ENCODE measurements at regions not wholly inside any gene's neighbourhood (a gene's known extent, or its start where the extent isn't known, plus 50 kb on each side); places are given as distances from the start of the nearest gene placed in this dataset.

GRCh38 chr2:57567245-57567644 is 479.4 kb upstream of the VRK2 start:
- no peak for DNase-seq (ENCODE audit: low spot score)

DNA sequence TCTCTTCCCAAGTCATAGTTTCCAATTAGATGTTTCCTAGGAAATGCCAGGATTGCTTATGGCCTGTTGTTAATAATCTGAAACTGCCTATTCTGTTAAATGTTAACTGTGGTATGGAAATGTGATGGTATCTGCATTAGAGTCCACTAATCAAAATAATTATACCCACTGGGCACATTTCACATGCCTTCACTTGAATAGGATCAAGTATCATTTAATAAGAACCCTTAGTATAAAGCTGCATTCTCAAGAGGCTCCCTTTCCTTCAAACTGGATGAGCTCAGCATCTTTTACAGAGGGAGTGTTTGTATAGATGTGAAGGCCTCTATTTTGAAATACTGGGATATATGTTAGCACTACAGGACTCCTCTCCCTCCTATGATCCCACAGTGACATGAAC is 477.2 kb upstream of the VRK2 start:
- no peak for DNase-seq (ENCODE audit: low spot score)

DNA sequence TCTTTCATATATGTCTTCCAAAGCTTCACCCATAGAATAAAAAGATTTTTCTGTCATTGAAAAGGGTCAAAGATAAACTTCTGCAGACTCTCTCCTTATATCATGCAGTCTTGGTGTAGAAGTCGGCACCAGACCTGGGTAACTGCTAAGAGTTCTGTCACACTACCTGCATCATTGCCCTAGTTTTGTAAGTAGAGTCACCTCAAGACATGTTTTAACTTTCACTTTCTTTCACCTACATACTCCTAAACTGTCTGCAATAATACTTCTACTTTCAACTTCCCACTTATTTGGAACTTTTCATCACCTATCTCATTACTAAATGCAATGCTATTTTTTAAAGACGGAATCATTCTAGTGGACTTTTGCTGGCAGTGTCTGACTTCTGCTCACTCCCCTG is 475.6 kb upstream of the VRK2 start:
- DNase-seq (ENCODE audit: low spot score): no peak

- no peak for DNase-seq (ENCODE audit: low spot score)
Measured at GRCh38 chr2:57575700-57576268, 470.8 kb upstream of the VRK2 start.

- no peak for DNase-seq (ENCODE audit: low spot score)
Measured at GRCh38 chr2:57576983-57577382, 469.6 kb upstream of the VRK2 start.

DNA sequence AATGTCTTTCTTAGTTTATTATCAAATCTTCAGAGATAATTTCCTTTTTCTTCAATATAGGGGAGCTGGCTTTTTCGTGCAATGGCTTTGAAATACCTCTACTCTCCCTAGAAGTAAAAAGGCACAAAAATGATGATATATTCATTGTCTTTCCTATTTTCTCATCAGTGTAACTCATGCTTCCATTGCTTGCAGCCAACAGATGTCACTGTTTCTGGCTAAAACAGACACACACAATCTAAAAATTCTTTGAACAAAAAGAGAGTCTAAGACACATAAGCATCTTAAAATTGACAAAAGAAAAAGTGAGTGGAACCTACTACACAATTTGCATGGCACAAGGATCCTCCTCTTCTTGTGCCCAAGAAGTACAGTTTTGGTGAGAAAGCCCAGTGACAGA is 448.7 kb upstream of the VRK2 start:
- no peak for DNase-seq (ENCODE audit: low spot score)

DNA sequence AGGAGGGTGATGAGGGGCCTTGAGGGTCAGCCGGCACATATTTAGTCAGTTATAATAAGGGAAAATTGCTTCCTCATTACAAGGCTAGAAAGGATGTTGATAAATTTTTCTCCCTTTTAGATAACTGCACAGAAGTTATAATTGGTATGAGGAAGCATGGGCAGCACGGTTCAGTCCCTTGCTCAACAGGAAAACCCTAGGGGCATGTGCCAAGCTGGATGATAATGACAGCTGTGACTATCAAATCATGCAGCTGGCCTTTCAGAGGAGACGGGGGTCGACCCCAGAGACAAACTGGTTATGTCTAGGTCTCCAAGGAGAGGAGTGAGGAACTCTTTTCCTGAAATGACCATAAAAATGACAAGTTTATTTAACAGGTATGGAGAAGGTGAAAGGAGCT is 448.1 kb upstream of the VRK2 start:
- DNase-seq (ENCODE audit: low spot score): no peak

GRCh38 chr2:57602733-57603132 is 443.9 kb upstream of the VRK2 start:
- no peak for DNase-seq (ENCODE audit: low spot score)

DNA sequence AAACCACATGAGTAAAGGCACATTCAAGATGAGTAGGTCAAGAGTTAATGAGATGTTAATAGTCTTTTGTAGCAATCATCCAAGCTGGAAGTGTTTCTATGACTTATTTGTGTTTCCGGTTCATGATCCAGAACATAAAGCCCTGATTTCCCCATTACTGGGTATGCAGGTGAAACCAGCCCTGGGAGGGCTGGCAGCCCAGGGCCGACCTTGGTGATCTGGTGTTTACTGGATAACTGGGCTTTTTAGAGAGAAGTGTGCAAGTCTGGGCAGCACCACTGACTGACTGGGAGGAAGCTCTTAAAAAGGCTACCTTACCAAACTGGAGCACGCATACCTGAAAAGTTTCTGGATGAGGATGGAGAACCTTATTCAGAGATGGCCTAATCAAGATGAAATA is 431.6 kb upstream of the VRK2 start:
- no peak for DNase-seq (ENCODE audit: low spot score)

DNA sequence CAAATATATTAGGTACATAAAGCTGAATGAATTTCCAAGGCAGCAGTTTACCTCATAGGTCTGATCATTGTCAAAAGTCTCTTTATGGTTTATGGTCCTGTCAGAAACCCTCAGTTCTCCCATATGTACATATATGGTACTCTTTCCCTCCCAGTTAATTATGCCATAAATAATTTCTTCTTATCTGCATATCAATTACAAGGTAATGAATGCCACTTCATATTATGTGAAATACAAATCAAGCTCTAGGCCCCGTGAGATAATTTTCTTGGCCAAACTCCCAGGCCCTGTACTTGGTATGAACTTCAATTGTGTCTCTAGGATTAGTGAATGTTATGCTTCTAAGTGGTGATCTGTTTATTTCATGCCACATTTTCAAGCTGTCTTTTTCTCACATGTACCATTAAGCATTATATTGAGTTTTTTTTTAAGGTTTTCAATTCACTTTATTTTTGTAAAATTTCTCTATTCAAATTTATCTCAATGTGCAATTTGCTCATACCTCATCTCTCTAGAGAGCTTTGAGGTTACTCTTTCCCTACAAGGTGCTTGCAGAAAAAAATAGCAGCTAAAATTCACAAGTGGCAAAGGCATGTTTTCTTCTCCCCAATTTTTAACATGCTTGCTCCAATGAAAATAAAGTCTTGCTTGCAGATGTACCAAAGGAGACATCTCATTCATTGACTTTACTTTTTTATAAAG is 430.6 kb upstream of the VRK2 start:
- no peak for DNase-seq (ENCODE audit: low spot score)

GRCh38 chr2:57617318-57617717 is 429.3 kb upstream of the VRK2 start:
- DNase-seq (ENCODE audit: low spot score): no peak

DNA sequence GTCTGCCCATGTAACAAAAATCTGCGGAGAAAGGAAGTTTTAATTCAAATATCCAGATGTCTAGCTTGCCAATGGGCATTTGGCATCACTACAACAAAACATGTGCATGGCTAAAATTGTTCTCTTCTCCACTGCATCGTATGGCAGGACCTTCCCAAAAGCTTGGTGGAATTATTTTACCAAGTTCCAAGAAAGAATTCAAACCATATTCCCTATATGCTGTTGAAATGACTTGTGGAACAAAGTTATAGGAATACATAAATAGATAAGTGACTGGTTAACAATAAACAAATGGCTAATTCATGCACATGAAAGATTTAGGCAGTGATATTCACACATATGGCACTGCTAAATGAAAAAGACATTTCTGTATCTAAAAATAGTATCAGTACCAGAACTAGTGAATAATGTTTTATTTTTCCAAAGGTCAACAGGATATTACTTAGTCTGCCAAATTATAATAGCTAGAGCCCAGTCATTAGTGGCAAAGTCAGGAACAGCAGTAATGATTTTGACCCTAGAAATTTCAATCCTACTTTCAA is 425.4 kb upstream of the VRK2 start:
- no peak for DNase-seq (ENCODE audit: low spot score)

DNA sequence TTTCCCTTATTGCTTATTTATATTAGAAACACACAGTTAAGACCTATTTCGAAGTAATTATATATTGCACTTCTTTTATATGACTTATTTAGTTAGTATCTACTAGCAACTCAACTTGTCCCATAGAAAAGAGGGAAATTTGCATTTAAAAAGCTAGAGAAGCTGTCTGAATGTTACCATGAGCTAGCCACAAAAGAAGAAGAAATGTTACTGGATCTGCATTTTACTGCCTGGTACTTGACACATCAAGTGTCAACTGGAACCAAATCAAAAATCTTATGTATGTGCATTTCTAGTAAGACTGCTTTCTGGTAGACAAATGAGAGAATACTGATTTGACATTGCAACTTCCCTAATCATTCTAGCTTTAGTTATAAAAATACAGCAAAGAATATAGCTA is 424.6 kb upstream of the VRK2 start:
- DNase-seq (ENCODE audit: low spot score): no peak

GRCh38 chr2:57656198-57656597 is 390.4 kb upstream of the VRK2 start:
- DNase-seq (ENCODE audit: low spot score): no peak

GRCh38 chr2:57669570-57669969 is 377.0 kb upstream of the VRK2 start:
- no peak for DNase-seq (ENCODE audit: low spot score)

GRCh38 chr2:57674025-57674424 is 372.6 kb upstream of the VRK2 start:
- no peak for DNase-seq (ENCODE audit: low spot score)

GRCh38 chr2:57674743-57675142 is 371.9 kb upstream of the VRK2 start:
- no peak for DNase-seq (ENCODE audit: low spot score)

DNA sequence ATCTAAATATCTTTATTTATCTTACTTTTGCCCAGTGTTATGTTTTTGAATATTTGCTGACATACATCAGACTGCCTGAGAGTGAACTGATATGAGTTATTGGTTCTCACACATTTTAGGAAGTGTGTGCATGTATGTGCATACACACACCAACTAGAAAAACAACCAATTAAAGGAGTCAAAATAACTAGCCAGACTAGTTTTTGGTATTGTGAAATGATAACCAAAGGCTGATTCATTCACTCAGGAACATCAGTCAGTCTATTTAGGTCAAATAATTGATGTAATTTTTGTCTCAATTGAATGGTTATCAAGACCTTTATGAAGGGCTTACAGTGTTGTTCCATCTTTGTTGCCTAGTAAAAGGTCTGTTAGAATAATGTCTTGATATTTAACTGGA is 369.3 kb upstream of the VRK2 start:
- no peak for DNase-seq (ENCODE audit: low spot score)

GRCh38 chr2:57681650-57682049 is 365.0 kb upstream of the VRK2 start:
- DNase-seq (ENCODE audit: low spot score): no peak

DNA sequence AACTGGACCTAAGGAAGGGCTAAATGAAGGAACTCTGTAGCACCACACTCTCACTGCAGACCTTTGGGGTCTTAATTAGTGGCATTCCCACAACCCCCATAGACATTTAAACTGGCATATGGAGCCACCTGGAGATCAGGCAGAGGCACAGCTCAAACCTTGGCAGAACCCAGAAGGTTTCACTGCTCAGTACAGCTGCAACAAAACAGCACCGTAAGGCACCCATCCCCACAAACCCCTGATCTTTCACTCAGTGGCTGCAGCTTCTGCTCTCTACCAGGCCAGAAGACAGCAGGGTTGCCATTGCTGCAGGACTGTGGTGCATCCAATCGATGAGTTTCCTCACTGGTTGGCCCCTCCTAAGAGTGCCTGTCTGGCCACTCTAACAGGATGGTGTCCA is 361.6 kb upstream of the VRK2 start:
- DNase-seq (ENCODE audit: low spot score): no peak

DNA sequence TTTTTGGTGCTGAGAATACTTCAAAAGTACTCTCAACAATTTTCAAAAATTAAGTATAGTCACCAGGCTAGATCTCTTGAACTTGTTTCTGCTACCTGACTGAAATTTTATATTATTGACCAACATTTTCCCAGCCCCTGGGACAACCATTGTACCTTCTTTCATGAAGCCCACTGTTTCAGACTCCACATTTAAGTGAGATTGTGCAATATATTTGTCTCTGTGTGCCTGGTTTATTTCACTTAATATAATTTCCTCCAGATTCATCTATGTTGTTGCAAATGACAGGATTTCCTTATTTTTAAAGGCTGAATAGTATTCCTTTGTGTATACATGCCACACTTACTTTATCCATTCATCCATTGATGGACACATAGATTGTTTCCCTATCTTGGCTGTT is 354.2 kb upstream of the VRK2 start:
- DNase-seq (ENCODE audit: low spot score): no peak

GRCh38 chr2:57693177-57693576 is 353.4 kb upstream of the VRK2 start:
- no peak for DNase-seq (ENCODE audit: low spot score)

DNA sequence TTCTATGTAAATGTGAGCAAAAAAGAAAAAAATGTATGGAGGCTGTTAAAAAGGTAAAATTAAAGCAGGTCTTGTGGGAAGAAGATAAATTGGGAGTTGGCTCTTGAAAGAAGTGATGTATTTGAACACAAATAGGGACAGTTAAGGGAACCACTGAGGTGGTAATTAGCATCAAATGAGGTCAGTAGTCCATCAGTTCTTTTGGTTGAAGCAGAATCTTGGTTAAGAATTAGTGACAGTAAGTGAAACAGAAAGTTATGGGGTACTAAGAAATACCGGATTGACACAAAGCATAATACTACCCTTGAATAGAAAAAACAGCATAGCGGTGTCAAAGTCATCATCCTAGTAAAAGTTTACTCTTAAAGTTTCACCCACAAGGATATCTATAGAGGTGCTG is 352.6 kb upstream of the VRK2 start:
- DNase-seq (ENCODE audit: low spot score): no peak

DNA sequence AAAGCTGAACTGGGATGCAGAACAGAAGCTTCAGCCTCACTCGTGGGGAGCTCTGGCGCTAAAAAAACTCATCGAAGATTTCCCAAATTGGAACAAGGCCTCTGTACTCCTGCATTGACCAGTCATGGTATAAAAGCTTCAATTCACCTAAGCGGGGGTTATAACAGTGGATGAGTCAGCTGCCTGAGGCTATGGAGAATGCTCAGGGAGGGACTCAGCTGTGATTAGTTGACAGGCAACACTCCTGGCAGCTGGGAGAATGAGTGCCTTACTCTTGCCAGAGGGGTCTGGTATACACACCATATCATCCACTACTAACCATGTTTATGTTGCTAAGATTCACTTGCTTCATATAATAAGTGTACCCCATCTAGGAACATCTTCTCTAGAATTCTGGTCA is 350.6 kb upstream of the VRK2 start:
- no peak for DNase-seq (ENCODE audit: low spot score)
